HG03565 (cell line): ENCODE measurements at regions not wholly inside any gene's neighbourhood (a gene's known extent, or its start where the extent isn't known, plus 50 kb on each side); places are given as distances from the start of the nearest gene placed in this dataset.

ENCODE experiments used
- ATAC-seq: cut with Tn5 transposase; IDR thresholded peaks from one replicate; pipeline ENCODE4 v1.9.1; 2021; ENCODE audit warnings: mild to moderate bottlenecking, moderate library complexity; ENCODE audit not compliant: unreplicated experiment

- no peak for ATAC-seq
Observed at GRCh38 chr3:193870376-193871219, 265.4 kb upstream of the HES1 start.

GRCh38 chr3:193871220-193871485, 264.8 kb upstream of the HES1 start:
- ATAC-seq: no peak

GRCh38 chr3:193872265-193872753, 263.6 kb upstream of the HES1 start:
- peak; percentile 65 for ATAC-seq

- ATAC-seq: no peak
Observed at GRCh38 chr3:193873426-193874201, 262.3 kb upstream of the HES1 start.

- no peak for ATAC-seq
Observed at GRCh38 chr3:193874512-193874911, 261.4 kb upstream of the HES1 start.

- ATAC-seq: no peak
Observed at GRCh38 chr3:193874997-193875593, 260.9 kb upstream of the HES1 start.

GRCh38 chr3:193875601-193876321, 260.2 kb upstream of the HES1 start:
- no peak for ATAC-seq

GRCh38 chr3:193879099-193879863, 256.7 kb upstream of the HES1 start:
- no peak for ATAC-seq

GRCh38 chr3:193879864-193880242, 256.1 kb upstream of the HES1 start:
- no peak for ATAC-seq

GRCh38 chr3:193882091-193882490, 253.9 kb upstream of the HES1 start:
- no peak for ATAC-seq

GRCh38 chr3:193883551-193883950, 252.4 kb upstream of the HES1 start:
- no peak for ATAC-seq

GRCh38 chr3:193884027-193884426, 251.9 kb upstream of the HES1 start:
- no peak for ATAC-seq

- no peak for ATAC-seq
Observed at GRCh38 chr3:193884652-193885051, 251.3 kb upstream of the HES1 start.

GRCh38 chr3:193885832-193886231, 250.1 kb upstream of the HES1 start:
- no peak for ATAC-seq

- no peak for ATAC-seq
Observed at GRCh38 chr3:193890016-193890897, 245.7 kb upstream of the HES1 start.

- no peak for ATAC-seq
Observed at GRCh38 chr3:193894121-193894863, 241.7 kb upstream of the HES1 start.

- ATAC-seq: no peak
Observed at GRCh38 chr3:193895409-193895808, 240.5 kb upstream of the HES1 start.

- ATAC-seq: no peak
Observed at GRCh38 chr3:193896419-193896818, 239.5 kb upstream of the HES1 start.

GRCh38 chr3:193897288-193897687, 238.7 kb upstream of the HES1 start:
- no peak for ATAC-seq
